Stimulated activated CD4-positive, alpha-beta T cell treated with anti-CD3 and anti-CD28 coated beads, Interleukin-1b, Interleukin-23, amount 100 ng/mL, for 1 hour (primary cell): ENCODE measurements at regions not wholly inside any gene's neighbourhood (a gene's known extent, or its start where the extent isn't known, plus 50 kb on each side); places are given as distances from the start of the nearest gene placed in this dataset.
A peak's percentile ranks its signal among the peaks of the same experiment; 100 is the strongest.
"Not testable (repeated sequence)": the region's sequence is repeated elsewhere in the genome, so short reads cannot be mapped to it uniquely, and the experiment has no call there.

ENCODE experiments used
- DNase-seq, 2 donors: peaks; one replicate each; pipeline ENCODE4 v3.0.0-alpha.2; 2020; ENCODE audit warnings: low read depth in 2 of 2

DNA sequence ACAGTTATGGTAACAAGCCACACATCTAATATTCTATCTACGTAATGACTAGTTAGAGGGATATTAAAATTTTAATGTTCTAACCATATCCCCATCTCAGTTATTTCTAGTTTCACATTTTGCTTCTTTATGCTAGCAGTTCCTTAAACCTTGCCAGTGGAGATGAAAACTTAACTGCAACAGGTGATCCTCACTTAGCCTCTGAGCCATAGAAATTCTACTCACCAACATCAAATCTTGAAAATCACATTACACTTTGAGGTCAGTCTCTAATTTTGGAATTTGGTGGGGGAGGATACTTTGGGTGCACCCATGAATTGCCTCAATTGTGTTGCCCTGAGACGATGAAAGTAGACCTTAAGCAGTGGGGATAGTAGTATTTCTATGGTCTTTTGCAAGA, 256.4 kb downstream of the GATA3 start:
- DNase-seq: no peak

DNA sequence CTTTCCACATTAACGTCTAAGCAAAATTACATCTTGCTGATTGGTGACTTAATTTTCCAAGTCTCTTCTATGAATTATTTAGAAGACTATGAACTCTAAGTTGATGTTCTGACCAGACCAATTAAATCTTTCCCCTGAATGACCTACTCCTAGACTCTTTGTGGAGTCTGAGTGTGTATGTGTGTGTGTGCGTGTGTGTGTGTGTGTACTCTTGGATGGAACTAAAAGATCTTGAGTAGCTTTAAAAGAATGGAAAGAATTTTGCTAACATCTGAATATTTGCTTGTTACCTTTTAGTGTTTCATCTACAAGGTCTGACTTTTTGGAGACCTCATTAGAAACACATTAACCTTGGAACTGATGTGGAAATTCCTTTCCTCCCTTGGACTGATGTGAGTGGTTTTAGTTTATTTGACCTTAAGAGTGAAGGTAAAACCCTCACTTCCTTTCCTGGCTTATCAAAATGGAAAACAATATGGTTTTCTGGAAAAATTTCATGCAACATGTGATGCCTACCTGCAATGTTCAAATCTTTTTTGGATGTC, 257.1 kb downstream of the GATA3 start:
- no peak for DNase-seq

DNA sequence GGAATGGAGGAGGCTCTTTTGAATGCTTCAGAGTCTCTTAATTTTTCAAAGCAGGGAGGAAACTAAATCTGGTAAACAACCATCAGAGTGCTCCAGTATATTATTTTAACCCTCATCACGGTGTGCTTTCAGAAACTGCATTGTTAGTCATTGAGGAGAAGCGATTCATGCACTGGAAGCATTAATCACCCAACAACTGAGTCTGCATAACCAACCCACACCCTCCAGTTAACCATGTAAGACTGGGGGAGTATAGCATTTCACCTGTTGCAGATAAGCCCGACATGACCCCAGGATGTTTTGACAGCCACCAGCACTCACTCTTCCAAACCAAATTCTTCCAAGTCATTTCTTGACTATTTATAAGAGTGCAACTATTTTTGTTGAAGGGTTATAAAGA, 257.6 kb downstream of the GATA3 start:
- DNase-seq: no peak

DNA sequence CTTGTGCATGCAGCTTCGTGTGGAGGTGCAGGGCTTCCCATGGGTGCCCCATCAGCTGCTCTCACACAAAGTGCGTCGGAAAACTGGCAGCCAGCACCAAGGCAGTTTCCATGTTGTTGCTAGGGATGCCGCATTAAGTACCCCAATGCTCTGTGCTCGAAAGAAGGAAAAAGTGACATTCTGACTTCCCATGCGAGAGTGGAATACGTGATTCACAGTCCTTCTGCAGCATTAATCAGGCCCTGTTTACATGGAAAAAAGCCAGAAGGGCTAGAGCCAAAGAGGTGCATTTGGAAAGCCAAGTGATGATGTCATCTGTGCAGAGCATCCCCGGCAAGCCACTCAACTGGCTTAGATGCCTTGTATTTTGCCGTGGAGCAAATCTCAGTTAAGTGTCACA, 258.3 kb downstream of the GATA3 start:
- no peak for DNase-seq

DNA sequence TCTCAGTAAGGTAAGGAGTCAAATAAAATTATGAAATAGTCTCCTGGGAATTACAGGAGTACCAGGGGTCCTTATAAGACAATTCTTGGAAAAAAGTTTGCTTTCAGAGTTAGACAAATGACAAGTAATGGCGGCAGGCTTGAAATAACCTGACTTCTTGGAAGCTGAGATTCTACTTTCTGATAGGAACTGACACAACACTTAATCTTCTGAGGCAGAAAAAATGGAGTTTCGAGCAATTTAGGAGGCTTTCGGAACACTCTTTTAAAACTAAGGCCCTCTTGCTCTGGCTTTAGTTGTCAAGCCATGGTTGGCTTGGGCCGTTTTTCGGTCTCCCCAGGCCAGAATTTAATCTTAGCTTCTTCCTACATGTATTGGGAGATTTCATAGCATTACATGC, 260.0 kb downstream of the GATA3 start:
- no peak for DNase-seq

DNA sequence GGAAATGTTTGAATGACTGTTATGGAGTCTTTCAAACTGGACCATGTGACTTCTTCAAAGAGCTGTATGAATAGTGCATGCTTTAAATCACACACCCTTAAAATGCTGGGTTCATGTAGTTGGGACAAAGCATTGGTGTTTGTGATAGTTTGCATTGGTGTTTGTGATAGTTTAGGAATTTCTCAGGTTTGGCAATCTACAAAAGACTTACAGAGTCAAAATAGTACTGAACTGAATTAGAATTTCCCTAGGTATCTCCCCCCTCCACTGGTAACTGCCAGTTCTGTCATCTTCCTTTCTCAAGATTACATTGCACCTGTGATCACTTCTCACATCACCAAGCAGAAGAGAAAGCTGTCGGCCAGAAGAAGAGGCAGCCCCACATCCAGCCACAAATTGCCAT, 261.1 kb downstream of the GATA3 start:
- DNase-seq: no peak

DNA sequence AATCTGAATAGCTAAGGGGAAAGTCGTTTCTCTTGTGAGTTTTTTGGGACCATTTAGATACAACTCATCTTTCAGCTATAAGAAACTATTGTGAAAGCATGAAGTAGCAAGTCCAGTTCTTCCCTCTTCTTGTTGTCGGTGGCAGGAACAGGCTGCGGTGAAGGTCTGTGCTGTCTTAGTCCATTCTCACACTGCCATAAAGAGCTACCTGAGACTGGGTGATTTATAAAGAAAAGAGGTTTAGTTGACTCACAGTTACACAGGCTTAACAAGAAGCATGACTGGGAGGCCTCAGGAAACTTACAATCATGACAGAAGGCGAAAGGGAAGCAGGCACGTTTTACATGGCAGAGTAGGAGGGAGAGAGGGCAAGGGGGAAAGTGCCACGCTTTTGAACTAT, 261.8 kb downstream of the GATA3 start:
- no peak for DNase-seq

DNA sequence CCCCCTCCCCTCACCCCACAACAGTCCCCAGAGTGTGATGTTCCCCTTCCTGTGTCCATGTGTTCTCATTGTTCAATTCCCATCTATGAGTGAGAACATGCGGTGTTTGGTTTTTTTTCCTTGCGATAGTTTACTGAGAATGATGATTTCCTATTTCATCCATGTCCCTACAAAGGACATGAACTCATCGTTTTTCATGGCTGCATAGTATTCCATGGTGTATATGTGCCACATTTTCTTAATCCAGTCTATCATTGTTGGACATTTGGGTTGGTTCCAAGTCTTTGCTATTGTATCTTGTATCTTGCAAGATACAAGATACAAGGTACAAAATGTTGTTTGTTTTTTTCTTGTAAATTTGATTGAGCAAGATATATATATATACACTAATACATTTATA, 263.9 kb downstream of the GATA3 start:
- DNase-seq: not testable (repeated sequence)

DNA sequence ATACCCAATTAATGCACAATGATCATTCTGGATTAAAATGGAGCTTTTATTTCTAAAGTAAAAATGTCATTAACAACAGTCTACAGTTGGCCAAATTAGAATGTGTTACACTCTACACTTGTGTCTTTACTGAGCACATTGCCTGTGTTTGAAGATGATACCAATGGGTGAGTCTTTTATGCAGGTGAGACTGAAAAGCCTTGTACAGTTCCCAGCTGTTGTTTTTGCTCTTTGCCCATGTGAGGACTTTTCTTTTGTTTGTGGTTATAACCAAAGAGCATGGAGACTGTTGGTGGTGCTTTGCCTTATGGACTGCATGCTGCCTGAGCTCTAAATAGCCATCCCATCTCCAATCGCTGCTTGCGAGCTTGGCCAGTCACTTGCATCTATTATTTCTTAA, 264.5 kb downstream of the GATA3 start:
- DNase-seq: no peak

DNA sequence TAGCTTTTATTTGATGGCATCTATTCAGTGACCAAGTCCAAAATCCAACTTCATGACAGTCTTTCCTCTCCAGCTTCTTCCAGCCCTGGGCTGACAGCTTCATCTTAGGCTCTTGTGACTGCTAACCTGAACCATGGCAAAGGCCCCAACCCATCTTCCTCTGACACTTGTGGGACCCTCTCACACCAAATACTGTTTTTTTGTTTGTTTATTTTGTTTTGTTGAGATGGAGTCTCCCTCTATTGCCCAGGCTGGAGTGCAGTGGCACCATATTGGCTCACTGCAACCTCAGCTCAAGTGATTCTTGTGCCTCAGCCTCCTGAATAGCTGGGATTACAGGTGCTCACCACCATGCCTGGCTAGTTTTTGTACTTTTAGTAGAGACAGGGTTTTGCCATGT, 265.2 kb downstream of the GATA3 start:
- no peak for DNase-seq

DNA sequence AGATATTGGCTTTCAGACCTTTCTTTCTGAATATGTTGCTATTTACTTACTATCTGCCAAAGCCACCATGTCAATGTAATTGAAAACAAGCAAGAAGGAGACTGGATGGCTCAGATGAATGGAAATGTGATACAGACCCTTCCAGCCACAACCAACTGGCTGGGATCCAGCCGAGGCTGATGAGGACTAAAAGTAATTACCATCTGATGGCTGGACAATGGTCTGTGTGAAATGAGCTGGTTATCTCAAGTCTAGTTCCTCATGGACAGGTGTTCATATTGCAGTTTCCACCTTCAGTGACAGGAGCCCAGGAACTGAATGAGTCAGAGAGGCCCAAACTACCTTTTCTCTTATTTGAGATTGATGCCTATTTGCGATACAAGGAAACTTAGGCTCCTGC, 267.5 kb downstream of the GATA3 start:
- no peak for DNase-seq

DNA sequence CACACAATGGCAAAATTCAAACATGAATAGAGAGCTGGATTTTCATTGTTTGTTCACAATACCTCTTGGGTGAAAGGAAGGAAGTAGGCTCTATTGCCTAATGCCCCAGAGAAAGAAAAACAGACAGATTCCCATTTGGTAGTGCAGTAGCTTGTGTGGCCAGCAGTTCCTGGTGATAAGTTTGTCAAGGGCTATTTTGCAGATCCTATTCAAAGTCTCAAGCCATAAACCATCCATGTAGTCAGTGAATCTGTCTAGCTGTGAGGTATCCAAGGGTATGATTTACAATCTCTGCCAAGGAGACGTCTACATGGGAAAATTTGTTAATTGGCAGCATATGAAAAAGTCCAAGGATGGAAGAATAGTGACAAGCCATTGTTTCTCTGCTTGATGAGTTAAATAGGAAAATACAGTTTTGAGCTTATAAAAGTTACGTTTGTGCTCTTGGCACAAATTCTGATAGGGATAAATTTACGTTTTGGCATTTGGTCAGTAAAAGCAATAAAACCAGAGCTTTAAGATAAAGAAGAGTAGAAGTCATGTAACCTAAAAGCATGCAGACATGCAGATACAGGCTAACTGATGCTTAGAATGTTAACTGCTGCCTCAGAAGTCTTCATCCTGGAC, 269.1 kb downstream of the GATA3 start:
- DNase-seq: no peak

DNA sequence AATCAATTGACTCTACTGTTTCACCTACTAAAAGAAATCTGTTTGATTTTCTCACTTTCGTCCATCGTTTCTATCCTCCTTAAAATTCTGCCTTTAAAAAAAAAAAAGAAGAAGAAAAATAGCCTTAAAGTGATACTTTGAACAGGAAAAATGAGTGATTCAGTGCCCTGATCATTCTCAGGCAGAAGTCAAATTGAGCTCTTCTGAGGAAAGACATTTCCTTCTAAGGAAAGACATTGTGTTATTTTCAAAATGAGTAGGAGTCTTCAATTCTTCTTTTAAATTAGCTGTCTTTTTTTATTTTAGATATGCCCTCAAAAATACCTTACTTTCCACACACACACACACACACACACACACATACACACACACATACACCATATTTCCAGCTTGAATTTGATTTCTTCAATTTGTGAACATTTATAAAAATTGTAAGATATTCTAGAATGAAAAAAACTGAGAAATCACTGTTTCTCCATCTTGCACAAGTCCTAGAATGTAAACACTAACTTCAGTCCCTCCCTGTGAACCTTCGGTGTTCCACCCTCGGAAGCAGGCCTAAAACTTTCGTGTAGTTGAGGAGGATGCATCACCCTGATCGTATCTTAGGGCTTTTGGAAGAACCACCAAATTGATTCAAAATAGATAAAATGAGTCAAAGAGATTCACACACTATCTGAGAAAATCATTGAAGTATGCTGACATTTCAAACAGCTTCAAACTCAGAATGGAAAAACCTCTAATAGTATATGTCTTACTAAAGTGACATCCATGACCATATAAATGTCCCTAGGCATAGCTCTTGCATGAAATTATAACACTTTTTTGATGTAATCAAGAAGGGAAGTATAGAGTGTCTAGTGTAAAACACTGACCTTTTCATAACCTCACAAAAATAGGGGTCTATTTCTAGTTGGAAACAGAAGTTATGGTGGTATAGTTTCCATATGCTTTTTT, 270.8 kb downstream of the GATA3 start:
- no peak for DNase-seq

DNA sequence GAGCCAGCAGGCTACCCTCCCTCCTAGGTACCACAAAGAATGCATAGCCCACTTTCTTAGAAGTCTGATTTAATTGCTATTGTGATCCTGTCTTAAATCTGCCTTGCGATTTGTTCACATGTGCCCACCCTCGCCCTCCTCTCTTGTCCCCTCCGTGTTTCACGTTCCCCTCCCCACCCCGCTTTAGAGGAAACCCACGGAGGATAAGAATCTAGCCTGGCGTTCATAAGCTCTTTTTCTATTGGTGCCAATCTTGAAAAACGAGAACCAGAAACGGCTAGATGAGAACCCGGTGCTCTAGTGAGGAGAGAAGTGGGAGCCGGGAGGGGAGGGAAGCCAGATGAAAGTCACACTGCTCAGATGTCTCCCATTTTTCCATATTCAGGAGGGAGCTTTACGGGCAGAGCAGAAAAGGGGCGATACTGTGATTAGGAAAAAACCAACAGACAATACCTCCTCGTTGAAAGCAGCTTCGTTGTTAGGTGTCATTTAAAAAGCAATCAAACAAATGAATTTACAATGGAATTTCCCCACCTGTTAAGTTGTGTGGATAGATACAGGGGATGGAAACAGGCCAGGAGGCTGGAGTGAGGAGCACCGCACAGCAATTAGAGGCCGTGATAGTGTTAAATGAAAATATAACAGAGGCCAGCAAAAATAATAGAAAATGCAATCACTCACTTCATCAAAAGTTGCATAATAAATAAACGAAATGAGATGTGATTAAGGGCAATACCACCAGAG, 272.1 kb downstream of the GATA3 start:
- DNase-seq: no peak

DNA sequence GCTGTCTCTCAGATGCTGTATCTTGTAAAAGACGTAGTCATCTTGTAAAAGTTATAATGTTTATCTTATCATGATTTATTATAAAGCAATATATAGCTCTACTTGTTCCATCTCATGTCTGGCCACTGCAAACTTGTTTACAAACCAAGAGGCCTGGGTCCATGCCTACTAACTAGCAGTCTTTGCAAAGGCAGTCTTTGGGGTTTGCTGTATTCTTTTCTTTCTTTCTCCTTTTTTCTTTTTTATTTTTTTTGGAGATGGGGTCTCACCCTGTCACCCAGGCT, 272.6 kb downstream of the GATA3 start:
- no peak for DNase-seq

DNA sequence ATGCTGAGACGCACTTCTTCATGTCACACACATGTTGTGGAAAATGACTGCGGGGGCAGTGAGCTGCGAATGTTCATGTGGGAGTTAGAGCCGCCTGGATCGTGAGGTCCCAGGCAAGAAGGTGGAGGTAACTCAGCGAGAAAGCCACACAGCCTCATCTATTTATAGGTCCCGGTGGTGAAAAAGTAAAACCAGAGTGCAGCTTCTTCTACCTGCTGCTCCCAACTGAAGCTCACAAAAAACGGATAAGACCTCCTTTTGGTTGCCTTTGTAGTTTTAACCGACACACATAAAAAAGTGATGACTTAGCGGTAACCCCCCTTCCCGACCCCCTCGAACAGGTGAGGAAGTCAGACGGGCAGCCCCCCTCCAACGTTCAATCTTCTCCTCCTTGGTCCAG, 276.9 kb downstream of the GATA3 start:
- DNase-seq: no peak

DNA sequence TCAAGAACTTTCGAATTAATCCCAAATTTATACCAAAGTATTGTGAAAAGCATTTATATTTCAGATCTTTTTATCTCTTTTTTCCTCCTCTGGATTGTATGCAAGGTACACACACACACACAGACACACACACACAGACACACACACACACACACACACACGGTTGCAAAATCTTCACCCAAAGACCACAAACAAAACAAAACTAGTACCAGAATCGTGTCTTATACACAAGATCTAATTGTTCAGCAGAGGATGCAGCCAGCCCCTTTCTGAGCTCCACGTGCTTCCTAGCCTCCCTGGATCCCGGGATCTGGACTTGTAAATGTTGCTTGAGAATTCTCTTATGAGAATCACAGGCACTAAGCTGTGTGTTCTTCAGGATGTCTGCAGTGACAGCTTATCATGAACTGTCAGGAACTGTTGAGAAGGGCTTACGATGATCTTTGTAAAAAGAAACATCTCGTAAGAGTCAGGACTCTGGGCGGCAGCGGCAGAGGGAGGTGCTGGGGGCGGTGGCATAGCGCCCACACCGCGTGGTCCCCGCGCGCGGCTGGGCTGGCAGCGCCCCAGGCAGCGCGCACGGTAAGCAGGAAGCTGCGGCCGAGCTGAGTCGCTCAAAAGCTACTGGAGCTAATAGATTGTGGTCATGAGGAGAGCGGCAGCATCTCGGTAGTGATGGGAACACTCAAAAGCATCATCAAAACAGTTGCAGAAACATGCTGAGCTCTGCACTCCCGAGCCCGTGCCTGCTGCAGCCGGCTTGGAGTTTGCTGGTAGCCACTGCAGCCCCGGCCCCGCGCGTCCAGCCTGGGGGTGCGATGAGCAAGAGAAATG, 277.6 kb downstream of the GATA3 start:
- DNase-seq: peak; percentile 41 to 75

DNA sequence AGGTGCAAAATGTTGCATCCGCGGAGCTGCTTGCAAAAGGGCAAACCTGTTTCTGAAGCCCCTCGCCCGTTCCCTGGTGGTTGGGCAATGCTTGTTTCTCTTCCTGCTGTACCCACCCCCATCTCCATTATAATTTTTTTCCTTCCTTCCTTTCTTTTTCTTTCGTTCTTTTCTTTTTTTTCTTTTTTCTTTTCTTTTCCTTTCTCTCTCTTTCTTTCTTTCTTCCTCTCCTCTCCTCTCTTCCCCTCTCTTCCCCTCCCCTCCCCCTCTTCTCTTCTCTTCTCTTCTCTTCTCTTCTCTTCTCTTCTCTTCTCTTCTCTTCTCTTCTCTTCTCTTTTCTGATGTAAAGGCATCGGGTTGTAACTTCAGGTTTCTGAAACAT, 278.2 kb downstream of the GATA3 start:
- no peak for DNase-seq

DNA sequence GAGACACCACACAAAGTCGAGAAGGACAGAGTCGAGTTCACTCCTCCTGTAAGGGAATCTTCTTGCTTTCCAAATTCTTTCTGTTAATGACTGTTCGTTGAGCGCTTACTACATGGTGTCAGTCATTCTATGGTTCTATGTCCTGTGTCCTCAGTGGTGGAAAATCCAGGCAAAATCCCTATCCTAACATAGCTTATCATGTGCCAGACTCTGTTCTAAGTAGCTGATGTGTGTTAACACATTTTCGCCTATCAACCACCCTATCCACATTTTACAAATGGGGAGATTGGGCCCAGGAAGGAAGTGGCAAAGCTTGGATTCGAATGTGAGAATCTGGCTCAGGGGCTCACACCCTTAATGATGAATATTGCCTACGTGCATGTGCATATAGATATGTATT, 280.1 kb downstream of the GATA3 start:
- no peak for DNase-seq

DNA sequence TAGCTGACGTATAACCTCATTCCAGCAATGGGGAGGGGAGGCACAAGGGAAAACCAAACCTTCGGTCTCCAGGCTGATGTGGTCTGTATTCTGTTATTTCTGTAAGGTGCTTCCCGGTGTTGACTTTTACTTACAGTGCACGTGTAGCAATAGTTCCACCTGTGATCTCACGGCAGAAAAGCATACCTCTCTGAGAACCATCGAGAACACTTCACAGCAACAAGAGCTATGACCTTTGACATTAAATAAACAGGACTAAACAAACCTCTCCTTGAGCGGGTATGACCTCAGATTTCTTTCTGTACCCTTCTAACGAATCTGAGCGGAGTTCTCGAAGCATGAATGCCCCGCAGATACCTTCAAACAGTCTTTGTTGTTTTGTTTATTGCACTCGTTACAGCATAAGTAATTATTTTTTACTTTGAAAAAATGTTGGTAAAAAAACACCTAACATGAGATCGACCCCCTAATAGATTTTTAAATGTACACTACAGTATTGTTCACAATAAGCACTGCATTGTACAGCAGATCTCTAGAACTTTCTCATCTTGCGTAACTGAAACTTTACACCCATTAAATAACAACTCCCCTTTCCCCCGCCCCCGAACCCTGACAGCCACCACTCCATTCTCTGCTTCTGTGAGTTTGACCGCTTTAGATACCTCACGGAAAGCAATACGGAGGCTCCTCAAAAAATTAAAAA, 282.3 kb downstream of the GATA3 start:
- no peak for DNase-seq

DNA sequence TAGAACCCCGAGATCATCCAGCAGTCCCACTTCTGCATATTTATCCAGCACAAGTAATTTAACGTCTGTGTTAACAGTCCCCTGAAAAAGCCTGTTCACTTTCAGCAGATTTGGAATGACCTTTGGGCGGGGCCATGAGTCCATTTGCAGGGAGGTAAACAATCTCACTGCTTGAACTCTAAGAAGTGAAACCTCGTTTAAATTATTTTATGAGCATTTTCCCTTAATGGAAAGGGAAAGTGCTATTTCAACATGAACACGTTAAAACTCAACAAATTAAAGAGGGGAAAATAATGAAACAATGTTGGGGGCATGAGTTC, 282.8 kb downstream of the GATA3 start:
- no peak for DNase-seq
